CD8-positive, alpha-beta memory T cell (primary cell): ENCODE measurements at regions not wholly inside any gene's neighbourhood (a gene's known extent, or its start where the extent isn't known, plus 50 kb on each side); places are given as distances from the start of the nearest gene placed in this dataset.
A peak's percentile ranks its signal among the peaks of the same experiment; 100 is the strongest.
"Not testable (repeated sequence)": the region's sequence is repeated elsewhere in the genome, so short reads cannot be mapped to it uniquely, and the experiment has no call there.

ENCODE experiments used
- CTCF ChIA-PET: fragments of 350-600 bp; sonication (Branson Sonifier 250); formaldehyde crosslinking; loops from one replicate; lab custom pipeline; 2021; ENCODE audit warnings: antibody characterized with exemption; lab: Charles Lee
- POLR2A ChIA-PET: fragments of 350-600 bp; sonication (Branson Sonifier 250); formaldehyde crosslinking; loops from one replicate; lab custom pipeline; 2021; ENCODE audit warnings: antibody characterized with exemption; lab: Charles Lee
- DNase-seq, 5 donors: peaks; one replicate each; pipeline versions ENCODE4 v3.0.0 to v3.0.0-alpha.2; 2020 to 2022; ENCODE audit warnings: mixed read lengths in 1 of 5
- H3K27ac ChIP-seq: one replicate; pipeline ENCODE4 v1.7.0; 2013; ENCODE audit warnings: low read depth, mild to moderate bottlenecking, low read length, moderate library complexity
- H3K27me3 ChIP-seq: 2 replicates; pipeline ENCODE4 v1.7.0; 2013; ENCODE audit warnings: low read length, mild to moderate bottlenecking; ENCODE audit not compliant: insufficient read depth, poor library complexity, severe bottlenecking
- H3K36me3 ChIP-seq: 2 replicates; pipeline ENCODE4 v1.7.0; 2013; ENCODE audit warnings: mild to moderate bottlenecking, low read length, moderate library complexity; ENCODE audit not compliant: insufficient read depth
- H3K4me1 ChIP-seq: 2 replicates; pipeline ENCODE4 v1.7.0; 2013; ENCODE audit warnings: mild to moderate bottlenecking, low read length, moderate library complexity; ENCODE audit not compliant: insufficient read depth
- H3K4me3 ChIP-seq: 2 replicates; pipeline ENCODE4 v1.7.0; 2013; ENCODE audit warnings: mild to moderate bottlenecking, low read length
- H3K9me3 ChIP-seq: 2 replicates; pipeline ENCODE4 v1.7.0; 2013; ENCODE audit warnings: mild to moderate bottlenecking, low read length
- H3K27ac Mint-ChIP-seq, 8 donors: one replicate each; pipeline ENCODE4 v1.8.0; 2020 to 2021; ENCODE audit warnings: mixed read lengths in 8 of 8, mild to moderate bottlenecking in 6 of 8, inconsistent platforms in 3 of 8, moderate library complexity in 3 of 8
- H3K27me3 Mint-ChIP-seq, 2 donors: one replicate each; pipeline ENCODE4 v1.8.0; 2020 to 2021; ENCODE audit warnings: mixed read lengths in 2 of 2, mild to moderate bottlenecking in 1 of 2, moderate library complexity in 1 of 2
- H3K36me3 Mint-ChIP-seq, 3 donors: one replicate each; pipeline ENCODE4 v1.8.0; 2020 to 2021; ENCODE audit warnings: mixed read lengths in 3 of 3, inconsistent platforms in 1 of 3, mild to moderate bottlenecking in 1 of 3
- H3K4me1 Mint-ChIP-seq, 3 donors: one replicate each; pipeline ENCODE4 v1.8.0; 2020 to 2021; ENCODE audit warnings: mixed read lengths in 3 of 3, inconsistent platforms in 1 of 3, mild to moderate bottlenecking in 1 of 3
- H3K4me3 Mint-ChIP-seq, 7 donors: one replicate each; pipeline ENCODE4 v1.8.0; 2020 to 2021; ENCODE audit warnings: mixed read lengths in 7 of 7, mild to moderate bottlenecking in 6 of 7, moderate library complexity in 4 of 7, inconsistent platforms in 2 of 7
- H3K9me3 Mint-ChIP-seq, 5 donors: one replicate each; pipeline ENCODE4 v1.8.0; 2020 to 2022; ENCODE audit warnings: mixed read lengths in 5 of 5, mild to moderate bottlenecking in 3 of 5, moderate library complexity in 2 of 5, inconsistent platforms in 1 of 5

- peaks cover 0 to 14% (median 13%) of the 10 kb centered on the region in 3 donors for H3K4me1 Mint-ChIP-seq
- no peak overlapping the region for H3K27ac ChIP-seq
- H3K9me3 ChIP-seq: no peaks in the 10 kb centered on the region
- H3K27ac Mint-ChIP-seq: no peak overlapping the region
- H3K9me3 Mint-ChIP-seq: no peaks in the 10 kb centered on the region
- no peak for DNase-seq
- no peak overlapping the region for H3K4me3 ChIP-seq
- no peaks in the 10 kb centered on the region for H3K36me3 Mint-ChIP-seq
- ChIA-PET POLR2A (no interaction called here), CTCF (no interaction called here)
- peaks cover 10% of the 10 kb centered on the region for H3K4me1 ChIP-seq
- peaks cover 9 to 29% of the 10 kb centered on the region in 2 donors for H3K27me3 Mint-ChIP-seq
- no peak overlapping the region for H3K4me3 Mint-ChIP-seq
- no peaks in the 10 kb centered on the region for H3K36me3 ChIP-seq
- H3K27me3 ChIP-seq: no peaks in the 10 kb centered on the region
Observed at GRCh38 chr17:51362811-51363585, 102.7 kb downstream of the UTP18 start.

DNA sequence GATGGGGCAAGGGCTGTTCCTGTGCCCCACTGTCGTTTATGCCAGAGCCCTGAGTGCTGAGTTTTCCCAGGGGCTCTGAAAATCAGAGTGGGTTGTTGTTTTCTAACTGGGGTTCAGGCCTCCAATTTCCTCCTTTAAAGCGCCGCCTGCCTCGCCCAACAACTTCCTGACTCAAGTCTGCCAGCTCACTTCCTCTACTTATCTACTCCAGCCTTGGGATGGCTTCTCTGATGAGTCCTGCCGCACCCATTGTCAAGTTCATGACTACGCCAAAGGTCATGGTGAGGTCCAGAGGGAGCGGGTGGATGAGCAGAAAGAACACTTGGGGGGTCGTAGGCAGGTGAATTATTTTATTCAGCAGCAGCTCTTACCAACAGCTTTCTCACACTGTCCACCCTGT, 104.7 kb downstream of the UTP18 start:
- no peaks in the 10 kb centered on the region for H3K36me3 Mint-ChIP-seq
- Histone ChIP-seq H3K9me3 (no peaks in the 10 kb centered on the region), H3K4me1 (peaks cover 10% of the 10 kb centered on the region), H3K4me3 (no peak overlapping the region), H3K36me3 (no peaks in the 10 kb centered on the region), H3K27me3 (no peaks in the 10 kb centered on the region), H3K27ac (no peak overlapping the region)
- no peak for DNase-seq
- peak overlapping the region in 1 of 8 donors; percentile 66 for H3K27ac Mint-ChIP-seq
- H3K27me3 Mint-ChIP-seq: peaks cover 13 to 38% of the 10 kb centered on the region in 2 donors
- CTCF ChIA-PET: no interaction called here
- POLR2A ChIA-PET: no interaction called here
- H3K9me3 Mint-ChIP-seq: no peaks in the 10 kb centered on the region
- no peak overlapping the region for H3K4me3 Mint-ChIP-seq
- peaks cover 0 to 14% (median 13%) of the 10 kb centered on the region in 3 donors for H3K4me1 Mint-ChIP-seq

DNA sequence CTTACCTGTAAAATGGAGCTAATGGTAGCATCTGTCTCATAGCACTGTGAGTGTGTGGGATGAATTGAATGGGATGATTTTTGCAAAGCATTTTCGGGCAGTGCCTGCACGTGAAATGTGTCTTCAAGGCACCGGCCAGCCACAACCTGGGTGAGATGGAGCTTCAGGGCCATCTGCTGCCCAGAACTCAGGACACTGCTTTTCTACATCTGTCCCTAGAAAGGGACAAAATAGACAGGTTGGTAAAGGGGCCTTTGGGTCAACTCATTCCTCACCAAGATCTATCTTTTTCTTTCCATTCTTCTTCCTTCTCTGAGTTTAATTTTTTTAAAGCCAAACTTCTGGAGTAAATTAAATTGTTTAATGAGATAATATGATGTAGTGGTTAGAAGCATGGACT, 106.5 kb downstream of the UTP18 start:
- Histone ChIP-seq H3K36me3 (no peaks in the 10 kb centered on the region), H3K4me3 (no peak overlapping the region), H3K27me3 (no peaks in the 10 kb centered on the region), H3K9me3 (no peaks in the 10 kb centered on the region), H3K4me1 (peaks cover 13% of the 10 kb centered on the region), H3K27ac (no peak overlapping the region)
- Mint-ChIP-seq H3K27ac (no peak overlapping the region), H3K4me3 (no peak overlapping the region), H3K4me1 (peaks cover 0 to 14% (median 13%) of the 10 kb centered on the region in 3 donors), H3K27me3 (peaks cover 9 to 42% of the 10 kb centered on the region in 2 donors), H3K9me3 (peaks cover 0 to under 1% (median 0%) of the 10 kb centered on the region in 5 donors), H3K36me3 (no peaks in the 10 kb centered on the region)
- POLR2A ChIA-PET: no interaction called here
- CTCF ChIA-PET: no interaction called here
- no peak for DNase-seq

DNA sequence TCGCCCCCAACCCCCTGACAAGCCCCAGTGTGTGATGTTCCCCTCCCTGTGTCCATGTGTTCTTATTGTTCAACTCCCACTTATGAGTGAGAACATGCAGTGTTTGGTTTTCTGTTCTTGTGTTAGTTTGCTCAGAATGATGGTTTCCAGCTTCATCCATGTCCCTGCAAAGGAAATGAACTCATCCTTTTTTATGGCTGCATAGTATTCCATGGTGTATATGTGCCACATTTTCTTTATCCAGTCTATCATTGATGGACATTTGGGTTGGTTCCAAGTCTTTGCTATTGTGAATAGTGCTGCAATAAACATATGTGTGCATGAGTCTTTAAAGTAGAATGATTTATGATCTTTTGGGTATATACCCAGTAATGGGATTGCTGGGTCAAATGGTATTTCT, 107.5 kb downstream of the UTP18 start:
- H3K9me3 ChIP-seq, H3K9me3 Mint-ChIP-seq, H3K27me3 ChIP-seq, H3K4me3 ChIP-seq, POLR2A ChIA-PET, H3K4me3 Mint-ChIP-seq, H3K27ac Mint-ChIP-seq, H3K36me3 Mint-ChIP-seq, DNase-seq, CTCF ChIA-PET, H3K36me3 ChIP-seq, H3K27ac ChIP-seq: not testable (repeated sequence)
- H3K4me1 Mint-ChIP-seq: peaks cover 0 to 17% (median 14%) of the 10 kb centered on the region in 3 donors
- H3K4me1 ChIP-seq: peaks cover 20% of the 10 kb centered on the region
- peaks cover 9 to 42% of the 10 kb centered on the region in 2 donors for H3K27me3 Mint-ChIP-seq

- no peak overlapping the region for H3K4me3 Mint-ChIP-seq
- no peaks in the 10 kb centered on the region for H3K36me3 ChIP-seq
- no peak overlapping the region for H3K27ac ChIP-seq
- H3K9me3 Mint-ChIP-seq: peaks cover 0 to 4% (median 0%) of the 10 kb centered on the region in 5 donors
- peaks cover 6% of the 10 kb centered on the region for H3K9me3 ChIP-seq
- ChIA-PET POLR2A (no interaction called here), CTCF (interaction anchor here (0.9 kb wide), 1 partner anchor 11 kb away, joined by 3 read pairs; no protein-coding TSS in a partner anchor)
- no peaks in the 10 kb centered on the region for H3K36me3 Mint-ChIP-seq
- no peaks in the 10 kb centered on the region for H3K27me3 ChIP-seq
- peaks cover 13 to 29% of the 10 kb centered on the region in 2 donors for H3K27me3 Mint-ChIP-seq
- no peak overlapping the region for H3K4me3 ChIP-seq
- no peak overlapping the region for H3K27ac Mint-ChIP-seq
- peaks cover 0 to 4% (median 0%) of the 10 kb centered on the region in 3 donors for H3K4me1 Mint-ChIP-seq
- peaks cover 10% of the 10 kb centered on the region for H3K4me1 ChIP-seq
- peak in 1 of 5 donors; percentile 41 for DNase-seq
Observed at GRCh38 chr17:51371732-51372151, 111.4 kb downstream of the UTP18 start.

GRCh38 chr17:51372345-51373004, 112.1 kb downstream of the UTP18 start:
- Histone ChIP-seq H3K27me3 (no peaks in the 10 kb centered on the region), H3K4me1 (peaks cover 10% of the 10 kb centered on the region), H3K9me3 (peaks cover 6% of the 10 kb centered on the region), H3K27ac (no peak overlapping the region), H3K36me3 (no peaks in the 10 kb centered on the region), H3K4me3 (no peak overlapping the region)
- DNase-seq: no peak
- ChIA-PET CTCF (interaction anchor here (0.9 kb wide), 1 partner anchor 11 kb away, joined by 3 read pairs; no protein-coding TSS in a partner anchor), POLR2A (no interaction called here)
- H3K27me3 Mint-ChIP-seq: peaks cover 13 to 23% of the 10 kb centered on the region in 2 donors
- peaks cover 0 to 4% (median 0%) of the 10 kb centered on the region in 3 donors for H3K4me1 Mint-ChIP-seq
- H3K4me3 Mint-ChIP-seq: no peak overlapping the region
- H3K9me3 Mint-ChIP-seq: peaks cover 0 to 4% (median 0%) of the 10 kb centered on the region in 5 donors
- peak overlapping the region in 1 of 8 donors; percentile 34 for H3K27ac Mint-ChIP-seq
- no peaks in the 10 kb centered on the region for H3K36me3 Mint-ChIP-seq

DNA sequence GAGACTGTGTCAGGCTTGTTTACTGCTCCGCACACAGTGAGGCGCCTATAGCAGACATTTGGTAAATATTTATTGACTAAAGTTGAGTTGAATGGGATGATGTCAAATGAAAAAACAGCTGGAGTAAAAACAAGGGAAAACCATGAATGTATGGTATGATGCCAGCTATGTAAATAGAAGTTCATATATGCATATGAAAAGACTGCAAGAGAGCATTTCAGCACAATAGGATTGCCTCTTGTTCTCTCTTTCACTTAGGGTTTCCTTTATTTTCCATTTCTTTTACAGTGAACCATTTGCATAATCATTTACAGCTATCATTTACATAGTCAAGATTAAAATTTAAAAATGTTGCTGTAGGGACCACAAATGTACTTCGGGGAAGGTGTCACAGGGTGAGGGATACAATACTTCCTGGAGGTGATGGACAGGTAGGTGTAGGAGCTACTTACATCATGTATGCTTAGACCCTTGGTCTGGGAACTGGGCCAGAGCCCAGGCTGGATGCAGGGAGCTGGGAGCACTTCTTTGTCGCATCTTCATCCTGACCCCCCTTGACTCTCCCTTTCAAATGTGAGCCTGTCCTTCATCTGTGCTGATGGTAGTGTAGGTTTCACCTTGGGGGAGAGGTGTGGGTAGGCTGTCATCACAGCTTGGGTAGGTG, 113.3 kb downstream of the UTP18 start:
- no peaks in the 10 kb centered on the region for H3K36me3 Mint-ChIP-seq
- no peaks in the 10 kb centered on the region for H3K36me3 ChIP-seq
- DNase-seq: no peak

More for the DNA sequence above, 113.3 kb downstream of the UTP18 start:
- no peak overlapping the region for H3K4me3 Mint-ChIP-seq
- no peak overlapping the region for H3K27ac Mint-ChIP-seq
- Histone ChIP-seq H3K4me1 (peaks cover 10% of the 10 kb centered on the region), H3K4me3 (no peak overlapping the region), H3K9me3 (peaks cover 6% of the 10 kb centered on the region), H3K27me3 (no peaks in the 10 kb centered on the region), H3K27ac (no peak overlapping the region)
- peaks cover 14 to 25% of the 10 kb centered on the region in 2 donors for H3K27me3 Mint-ChIP-seq
- ChIA-PET POLR2A (no interaction called here), CTCF (no interaction called here)
- peaks cover 0 to 4% (median 0%) of the 10 kb centered on the region in 3 donors for H3K4me1 Mint-ChIP-seq
- peaks cover 0 to 4% (median 0%) of the 10 kb centered on the region in 5 donors for H3K9me3 Mint-ChIP-seq
